ENCODE measurements at regions not wholly inside any gene's neighbourhood (a gene's known extent, or its start where the extent isn't known, plus 50 kb on each side); places are given as distances from the start of the nearest gene placed in this dataset.

- no peak overlapping the region for H3K27ac ChIP-seq (ENCODE audit: extremely low read depth, low read depth, low read length)
These were observed 1133.3 kb downstream of the BCL11B start for GRCh38 chr14:98138666-98139065.

More at GRCh38 chr14:98138666-98139065, 1133.3 kb downstream of the BCL11B start:
- H3K4me3 ChIP-seq (ENCODE audit: low read depth, low read length) = no peak overlapping the region
- H3K4me1 ChIP-seq (ENCODE audit: control insufficient read depth, insufficient read depth, low read length) = no peaks in the 10 kb centered on the region; the same call in 1 of the 2 replicates
- ChIA-PET CTCF (interaction anchor here (1.4 to 1.8 kb wide), 2 partner anchors 11 to 17 kb away, joined by 4 to 6 read pairs; no protein-coding TSS in a partner anchor), POLR2A (no interaction called here)
- H3K36me3 ChIP-seq (ENCODE audit: control insufficient read depth in 2 of 2, insufficient read depth in 1 of 2, low read length in 2 of 2) = no peaks in the 10 kb centered on the region
- TF ChIP-seq ZNF654 (tag by site-specific recombination; IDR thresholded peaks at IDR 0.05; ENCODE audit: low read depth) (peak; percentile 47), PATZ1 (tag by site-specific recombination; IDR thresholded peaks at IDR 0.05) (no peak), ZBTB11 (tag by site-specific recombination; conservative IDR thresholded peaks at IDR 0.05; ENCODE audit: low read depth) (no peak), PRDM10 (tag by site-specific recombination; IDR thresholded peaks at IDR 0.05) (no peak), SETDB1 (IDR thresholded peaks at IDR 0.05; ENCODE audit: insufficient read length, low read length) (no peak), ZBTB44 (tag by site-specific recombination; IDR thresholded peaks at IDR 0.05) (no peak), ZNF660 (tag by site-specific recombination; IDR thresholded peaks at IDR 0.05) (0 out of 2 replicates have a peak, but pooled peaks have one; percentile 13)
- no peaks in the 10 kb centered on the region for H3K9me3 ChIP-seq (ENCODE audit: control insufficient read depth, insufficient read depth, low read depth, low read length)
